Astrocyte (in vitro differentiated cells and primary cell): ENCODE measurements at regions not wholly inside any gene's neighbourhood (a gene's known extent, or its start where the extent isn't known, plus 50 kb on each side); places are given as distances from the start of the nearest gene placed in this dataset.

ENCODE experiments used
- DNase-seq: peaks from one replicate; pipeline ENCODE4 v3.0.0-alpha.2; 2010; ENCODE audit warnings: low read depth
- FAIRE-seq: peaks from 2 replicates; lab custom pipeline; 2011; peaks lifted over from hg19 to GRCh38; lab: Jason Lieb, UNC
- H2AFZ ChIP-seq: 2 replicates; pipeline ENCODE4 v1.6.0; 2012; ENCODE audit warnings: low read depth, low read length, inconsistent platforms
- H3K27ac ChIP-seq: 2 replicates; pipeline ENCODE4 v1.5.1; 2011; ENCODE audit warnings: low read depth, low read length, inconsistent platforms
- H3K27me3 ChIP-seq: 2 replicates; pipeline ENCODE4 v1.6.0; 2011; ENCODE audit warnings: low read length, inconsistent platforms; ENCODE audit not compliant: insufficient read depth
- H3K36me3 ChIP-seq: 2 replicates; pipeline ENCODE4 v1.5.1; 2011; ENCODE audit warnings: low read length, inconsistent platforms; ENCODE audit not compliant: insufficient read depth
- H3K4me1 ChIP-seq: 2 replicates; pipeline ENCODE4 v1.5.1; 2011; ENCODE audit warnings: low read length, inconsistent platforms; ENCODE audit not compliant: insufficient read depth
- H3K4me2 ChIP-seq: 2 replicates; pipeline ENCODE4 v1.6.0; 2012; ENCODE audit warnings: low read length, inconsistent platforms
- H3K4me3 ChIP-seq: 2 replicates; pipeline ENCODE4 v1.5.1; 2011; ENCODE audit warnings: low read depth, mild to moderate bottlenecking, low read length, inconsistent platforms; ENCODE audit not compliant: insufficient read depth
- H3K79me2 ChIP-seq: 2 replicates; pipeline ENCODE4 v1.6.0; 2012; ENCODE audit warnings: mild to moderate bottlenecking, low read length, inconsistent platforms; ENCODE audit not compliant: insufficient read depth
- H3K9ac ChIP-seq: 2 replicates; pipeline ENCODE4 v1.6.0; 2012; ENCODE audit warnings: mild to moderate bottlenecking, low read length, inconsistent platforms
- H3K9me3 ChIP-seq: 2 replicates; pipeline ENCODE4 v1.5.1; 2012; ENCODE audit warnings: low read depth, mild to moderate bottlenecking, low read length, inconsistent platforms; ENCODE audit not compliant: insufficient read depth
- H4K20me1 ChIP-seq: 2 replicates; pipeline ENCODE4 v1.6.0; 2012; ENCODE audit warnings: low read length, inconsistent platforms; ENCODE audit not compliant: insufficient read depth
- H3K27ac Mint-ChIP-seq: one replicate; pipeline ENCODE4 v1.8.0; 2021; ENCODE audit warnings: mild to moderate bottlenecking, mixed read lengths; ENCODE audit not compliant: unreplicated experiment
- H3K27me3 Mint-ChIP-seq: one replicate; pipeline ENCODE4 v1.8.0; 2021; ENCODE audit warnings: low read depth, mixed read lengths; ENCODE audit not compliant: unreplicated experiment
- H3K36me3 Mint-ChIP-seq: one replicate; pipeline ENCODE4 v1.8.0; 2021; ENCODE audit warnings: low read depth, mixed read lengths; ENCODE audit not compliant: unreplicated experiment
- H3K4me1 Mint-ChIP-seq: one replicate; pipeline ENCODE4 v1.8.0; 2021; ENCODE audit warnings: low read depth, mixed read lengths; ENCODE audit not compliant: unreplicated experiment
- H3K4me3 Mint-ChIP-seq: one replicate; pipeline ENCODE4 v1.8.0; 2021; ENCODE audit warnings: mild to moderate bottlenecking, moderate library complexity, mixed read lengths; ENCODE audit not compliant: unreplicated experiment
- H3K9me3 Mint-ChIP-seq: one replicate; pipeline ENCODE4 v1.8.0; 2021; ENCODE audit warnings: mild to moderate bottlenecking, mixed read lengths; ENCODE audit not compliant: unreplicated experiment
- CTCF ChIP-seq: IDR thresholded peaks from 2 replicates; pipeline ENCODE4 v1.5.1; 2011; ENCODE audit warnings: low read depth, mild to moderate bottlenecking, inconsistent platforms, low read length, moderate library complexity; ENCODE audit not compliant: insufficient read depth
- EZH2 ChIP-seq: IDR thresholded peaks from 2 replicates; pipeline ENCODE4 v1.6.1; 2012; ENCODE audit warnings: mild to moderate bottlenecking, low read length, inconsistent platforms; ENCODE audit not compliant: insufficient read depth

GRCh38 chr20:22663528-22664025 is 79.2 kb upstream of the FOXA2 start:
- Histone ChIP-seq H3K27me3 (no peaks in the 10 kb centered on the region), H3K4me2 (no peak overlapping the region), H3K36me3 (no peaks in the 10 kb centered on the region), H3K79me2 (no peaks in the 10 kb centered on the region), H2AFZ (no peak overlapping the region), H3K4me3 (no peak overlapping the region), H3K9ac (no peak overlapping the region), H3K4me1 (no peaks in the 10 kb centered on the region), H4K20me1 (no peaks in the 10 kb centered on the region), H3K9me3 (no peaks in the 10 kb centered on the region), H3K27ac (no peak overlapping the region)
- H3K4me3 Mint-ChIP-seq, result no peak overlapping the region
- H3K36me3 Mint-ChIP-seq, result no peaks in the 10 kb centered on the region
- no peak overlapping the region for H3K27ac Mint-ChIP-seq
- no peaks in the 10 kb centered on the region for H3K4me1 Mint-ChIP-seq
- TF ChIP-seq EZH2 (no peak), CTCF (no peak)
- DNase-seq (no peak), FAIRE-seq (no peak)
- peaks cover 5% of the 10 kb centered on the region for H3K9me3 Mint-ChIP-seq
- peaks cover 25% of the 10 kb centered on the region for H3K27me3 Mint-ChIP-seq

- H3K36me3 ChIP-seq, result no peaks in the 10 kb centered on the region
- no peak overlapping the region for H2AFZ ChIP-seq
- H3K79me2 ChIP-seq, result no peaks in the 10 kb centered on the region
- H3K27ac Mint-ChIP-seq, result no peak overlapping the region
- peaks cover 2% of the 10 kb centered on the region for H3K9me3 ChIP-seq
- H3K36me3 Mint-ChIP-seq, result no peaks in the 10 kb centered on the region
- H3K4me1 Mint-ChIP-seq, result no peaks in the 10 kb centered on the region
- H3K27me3 Mint-ChIP-seq, result peaks cover 25% of the 10 kb centered on the region
- TF ChIP-seq EZH2 (no peak), CTCF (no peak)
- no peak overlapping the region for H3K4me2 ChIP-seq
- H3K4me1 ChIP-seq, result no peaks in the 10 kb centered on the region
- H3K4me3 ChIP-seq, result no peak overlapping the region
- no peak for FAIRE-seq
- no peaks in the 10 kb centered on the region for H4K20me1 ChIP-seq
- no peak overlapping the region for H3K9ac ChIP-seq
- H3K27me3 ChIP-seq, result no peaks in the 10 kb centered on the region
- H3K9me3 Mint-ChIP-seq, result peaks cover 10% of the 10 kb centered on the region
- H3K27ac ChIP-seq, result no peak overlapping the region
- no peak for DNase-seq
- H3K4me3 Mint-ChIP-seq, result no peak overlapping the region
Observed at GRCh38 chr20:22667198-22667597, 82.8 kb upstream of the FOXA2 start.

GRCh38 chr20:22672191-22672590 is 87.8 kb upstream of the FOXA2 start:
- no peak overlapping the region for H3K4me3 ChIP-seq

More at GRCh38 chr20:22672191-22672590, 87.8 kb upstream of the FOXA2 start:
- H3K9me3 Mint-ChIP-seq, result peaks cover 8% of the 10 kb centered on the region
- DNase-seq, result no peak
- Histone ChIP-seq H3K4me2 (no peak overlapping the region), H3K9me3 (peaks cover 2% of the 10 kb centered on the region), H2AFZ (no peak overlapping the region), H3K79me2 (no peaks in the 10 kb centered on the region), H4K20me1 (no peaks in the 10 kb centered on the region), H3K27me3 (no peaks in the 10 kb centered on the region), H3K4me1 (no peaks in the 10 kb centered on the region), H3K36me3 (no peaks in the 10 kb centered on the region), H3K27ac (no peak overlapping the region), H3K9ac (no peak overlapping the region)
- TF ChIP-seq EZH2 (no peak), CTCF (no peak)
- H3K4me3 Mint-ChIP-seq, result no peak overlapping the region
- H3K4me1 Mint-ChIP-seq, result peaks cover 6% of the 10 kb centered on the region
- no peak overlapping the region for H3K27ac Mint-ChIP-seq
- FAIRE-seq, result no peak
- H3K36me3 Mint-ChIP-seq, result no peaks in the 10 kb centered on the region
- peaks cover 2% of the 10 kb centered on the region for H3K27me3 Mint-ChIP-seq
